Kidney epithelial cell (primary cell): ENCODE measurements at regions not wholly inside any gene's neighbourhood (a gene's known extent, or its start where the extent isn't known, plus 50 kb on each side); places are given as distances from the start of the nearest gene placed in this dataset.

Source experiments
- DNase-seq: peaks from one replicate; pipeline ENCODE4 v3.0.0-alpha.2; 2010; ENCODE audit warnings: low read depth
- H3K27me3 ChIP-seq: 2 replicates; pipeline ENCODE4 v1.6.0; 2011; ENCODE audit warnings: low read length; ENCODE audit not compliant: control insufficient read depth, insufficient read depth
- H3K36me3 ChIP-seq: 2 replicates; pipeline ENCODE4 v1.5.1; 2011; ENCODE audit warnings: low read length; ENCODE audit not compliant: control insufficient read depth, insufficient read depth
- H3K4me3 ChIP-seq: 2 replicates; pipeline ENCODE4 v1.5.1; 2011; ENCODE audit warnings: low read depth, mild to moderate bottlenecking, control low read depth, low read length
- CTCF ChIP-seq: IDR thresholded peaks from 2 replicates; pipeline ENCODE4 v1.5.1; 2011; ENCODE audit warnings: mild to moderate bottlenecking, moderate library complexity, low read length, control low read depth, inconsistent platforms; ENCODE audit not compliant: insufficient read depth, poor library complexity, severe bottlenecking

GRCh38 chr7:1293950-1294411, 61.3 kb downstream of the UNCX start:
- no peak for TF ChIP-seq CTCF
- DNase-seq = no peak
- peaks cover 91% of the 10 kb centered on the region for H3K27me3 ChIP-seq
- no peak overlapping the region for H3K4me3 ChIP-seq
- H3K36me3 ChIP-seq = no peaks in the 10 kb centered on the region

- Histone ChIP-seq H3K36me3 (no peaks in the 10 kb centered on the region), H3K4me3 (no peak overlapping the region), H3K27me3 (peaks cover 89% of the 10 kb centered on the region)
- TF ChIP-seq CTCF = no peak
- no peak for DNase-seq
Measured at GRCh38 chr7:1295776-1296355, 63.2 kb downstream of the UNCX start.

GRCh38 chr7:1296356-1296981, 63.8 kb downstream of the UNCX start:
- peaks cover 89% of the 10 kb centered on the region for H3K27me3 ChIP-seq
- no peaks in the 10 kb centered on the region for H3K36me3 ChIP-seq
- no peak overlapping the region for H3K4me3 ChIP-seq
- TF ChIP-seq CTCF = no peak
- no peak for DNase-seq

GRCh38 chr7:1297017-1297960, 64.6 kb downstream of the UNCX start:
- no peaks in the 10 kb centered on the region for H3K36me3 ChIP-seq
- peaks cover 87% of the 10 kb centered on the region for H3K27me3 ChIP-seq
- no peak overlapping the region for H3K4me3 ChIP-seq
- no peak for DNase-seq
- no peak for TF ChIP-seq CTCF

GRCh38 chr7:1298051-1298930, 65.6 kb downstream of the UNCX start:
- no peaks in the 10 kb centered on the region for H3K36me3 ChIP-seq
- DNase-seq = no peak
- no peak overlapping the region for H3K4me3 ChIP-seq
- TF ChIP-seq CTCF = no peak
- H3K27me3 ChIP-seq = peaks cover 84% of the 10 kb centered on the region
